Caco-2 (cell line): ENCODE measurements at regions not wholly inside any gene's neighbourhood (a gene's known extent, or its start where the extent isn't known, plus 50 kb on each side); places are given as distances from the start of the nearest gene placed in this dataset.

ENCODE experiments used
- BruUV-seq: library from RNA; stranded (reverse); fragments of 400-500 nt; replicated peaks from 2 replicates; lab custom pipeline; 2021; lab: Mats Ljungman, UMichigan
- CTCF ChIA-PET: fragments of 300-600 bp; sonication (Branson Sonifier 250); formaldehyde crosslinking; loops from one replicate; lab custom pipeline; 2022; ENCODE audit warnings: antibody characterized with exemption; lab: Charles Lee
- POLR2A ChIA-PET: fragments of 300-600 bp; sonication (Branson Sonifier 250); formaldehyde crosslinking; loops from one replicate; lab custom pipeline; 2022; ENCODE audit warnings: antibody characterized with exemption; lab: Charles Lee
- DNase-seq, 2 experiments: peaks; one replicate each; pipeline versions ENCODE4 v3.0.0 to v3.0.0-alpha.2; 2020 to 2022
- H3K27me3 ChIP-seq: replicated peaks from 2 replicates; pipeline ENCODE4 v1.6.0; 2011; ENCODE audit warnings: low read length; ENCODE audit not compliant: control insufficient read depth, insufficient read depth
- H3K36me3 ChIP-seq: 2 replicates; pipeline ENCODE4 v1.5.1; 2011; ENCODE audit warnings: low read length; ENCODE audit not compliant: control insufficient read depth, insufficient read depth
- H3K4me1 ChIP-seq: fragments of 250-450 bp; sonication (Bioruptor Pico); 2 replicates; pipeline ENCODE4 v1.5.1; 2020; ENCODE audit warnings: mild to moderate bottlenecking
- H3K4me3 ChIP-seq: 2 replicates; pipeline ENCODE4 v1.5.1; 2011; ENCODE audit warnings: low read depth, mild to moderate bottlenecking, control low read depth, low read length
- H3K9me3 ChIP-seq: fragments of 250-450 bp; sonication (Bioruptor Pico); 2 replicates; pipeline ENCODE4 v1.5.1; 2020; ENCODE audit warnings: mild to moderate bottlenecking, moderate library complexity
- H3K27ac Mint-ChIP-seq: one replicate; pipeline ENCODE4 v1.8.0; 2022; ENCODE audit warnings: mixed read lengths; ENCODE audit not compliant: unreplicated experiment
- H3K27me3 Mint-ChIP-seq: one replicate; pipeline ENCODE4 v1.8.0; 2022; ENCODE audit warnings: mixed read lengths; ENCODE audit not compliant: insufficient read depth, unreplicated experiment
- H3K36me3 Mint-ChIP-seq: one replicate; pipeline ENCODE4 v1.8.0; 2022; ENCODE audit warnings: mild to moderate bottlenecking, mixed read lengths; ENCODE audit not compliant: insufficient read depth, unreplicated experiment
- H3K4me1 Mint-ChIP-seq: one replicate; pipeline ENCODE4 v1.8.0; 2022; ENCODE audit warnings: low read depth, mixed read lengths; ENCODE audit not compliant: unreplicated experiment
- H3K4me3 Mint-ChIP-seq: one replicate; pipeline ENCODE4 v1.8.0; 2022; ENCODE audit warnings: mild to moderate bottlenecking, moderate library complexity, mixed read lengths; ENCODE audit not compliant: unreplicated experiment
- H3K9me3 Mint-ChIP-seq: one replicate; pipeline ENCODE4 v1.8.0; 2022; ENCODE audit warnings: mixed read lengths; ENCODE audit not compliant: unreplicated experiment
- CTCF ChIP-seq, 2 experiments: fragments of 200-600 bp in 1 of 2; IDR thresholded peaks; 1 replicate in 1 of 2; 2 replicates in 1 of 2; pipeline versions ENCODE4 v1.5.1 to v1.8.0; 2011 to 2022; ENCODE audit warnings: antibody characterized with exemption in 1 of 2, control low read depth in 1 of 2, inconsistent platforms in 1 of 2, low read depth in 1 of 2, low read length in 1 of 2, mild to moderate bottlenecking in 1 of 2, moderate library complexity in 1 of 2; ENCODE audit not compliant: insufficient read depth in 1 of 2, severe bottlenecking in 1 of 2, unreplicated experiment in 1 of 2
- intact Hi-C: fragments of 100-400 bp; cut with micrococcal nuclease; formaldehyde crosslinking; loops from one replicate; pipeline ENCODE4 v1.10.0; 2022; ENCODE audit not compliant: unreplicated experiment

GRCh38 chr18:43916984-43917383 lies 639.7 kb upstream of the SYT4 start:
- H3K9me3 Mint-ChIP-seq = no peaks in the 10 kb centered on the region
- Histone ChIP-seq H3K4me3 (no peak overlapping the region), H3K9me3 (no peaks in the 10 kb centered on the region), H3K36me3 (no peaks in the 10 kb centered on the region), H3K27me3 (no peaks in the 10 kb centered on the region), H3K4me1 (no peaks in the 10 kb centered on the region)
- H3K27ac Mint-ChIP-seq = no peak overlapping the region
- no peaks in the 10 kb centered on the region for H3K27me3 Mint-ChIP-seq
- intact Hi-C loops = no loop called here
- H3K4me1 Mint-ChIP-seq = no peaks in the 10 kb centered on the region
- ChIA-PET CTCF (no interaction called here), POLR2A (no interaction called here)
- no peaks in the 10 kb centered on the region for H3K36me3 Mint-ChIP-seq
- no peak overlapping the region for H3K4me3 Mint-ChIP-seq
- no peak for TF ChIP-seq CTCF (IDR thresholded peaks at IDR 0.05; ENCODE audit: insufficient read depth in 1 of 2, low read depth in 1 of 2, low read length in 1 of 2, severe bottlenecking in 1 of 2, unreplicated experiment in 1 of 2)
- no TSS peak for BruUV-seq
- no peak for DNase-seq

GRCh38 chr18:43917520-43917919 lies 640.2 kb upstream of the SYT4 start:
- Mint-ChIP-seq H3K27ac (no peak overlapping the region), H3K4me3 (no peak overlapping the region), H3K9me3 (no peaks in the 10 kb centered on the region), H3K27me3 (no peaks in the 10 kb centered on the region), H3K36me3 (no peaks in the 10 kb centered on the region), H3K4me1 (no peaks in the 10 kb centered on the region)
- TF ChIP-seq CTCF (IDR thresholded peaks at IDR 0.05; ENCODE audit: insufficient read depth in 1 of 2, low read depth in 1 of 2, low read length in 1 of 2, severe bottlenecking in 1 of 2, unreplicated experiment in 1 of 2) = no peak
- ChIA-PET CTCF (no interaction called here), POLR2A (no interaction called here)
- H3K9me3 ChIP-seq = no peaks in the 10 kb centered on the region
- intact Hi-C loops = no loop called here
- no TSS peak for BruUV-seq
- no peak for DNase-seq
- no peak overlapping the region for H3K4me3 ChIP-seq
- no peaks in the 10 kb centered on the region for H3K36me3 ChIP-seq
- H3K27me3 ChIP-seq = no peaks in the 10 kb centered on the region
- H3K4me1 ChIP-seq = no peaks in the 10 kb centered on the region

- H3K36me3 Mint-ChIP-seq = no peaks in the 10 kb centered on the region
- no peaks in the 10 kb centered on the region for H3K4me1 ChIP-seq
- H3K9me3 ChIP-seq = no peaks in the 10 kb centered on the region
- no peak for TF ChIP-seq CTCF (IDR thresholded peaks at IDR 0.05; ENCODE audit: insufficient read depth in 1 of 2, low read depth in 1 of 2, low read length in 1 of 2, severe bottlenecking in 1 of 2, unreplicated experiment in 1 of 2)
- no peaks in the 10 kb centered on the region for H3K27me3 ChIP-seq
- no TSS peak for BruUV-seq
- CTCF ChIA-PET = no interaction called here
- POLR2A ChIA-PET = no interaction called here
- no peak overlapping the region for H3K4me3 Mint-ChIP-seq
- no peaks in the 10 kb centered on the region for H3K27me3 Mint-ChIP-seq
- H3K4me3 ChIP-seq = no peak overlapping the region
- no peak overlapping the region for H3K27ac Mint-ChIP-seq
- H3K36me3 ChIP-seq = no peaks in the 10 kb centered on the region
- intact Hi-C loops = no loop called here
- H3K4me1 Mint-ChIP-seq = no peaks in the 10 kb centered on the region
- no peaks in the 10 kb centered on the region for H3K9me3 Mint-ChIP-seq
- no peak for DNase-seq
Observed at GRCh38 chr18:43919551-43919950, 642.3 kb upstream of the SYT4 start.
